Thyroid gland (tissue), 4 donors: ENCODE measurements at regions not wholly inside any gene's neighbourhood (a gene's known extent, or its start where the extent isn't known, plus 50 kb on each side); places are given as distances from the start of the nearest gene placed in this dataset.
"Not testable (repeated sequence)": the region's sequence is repeated elsewhere in the genome, so short reads cannot be mapped to it uniquely, and the experiment has no call there.

Experiments
- DNase-seq, 2 donors: peaks; one replicate each; pipeline ENCODE4 v3.0.0-alpha.2; 2019
- H3K27ac ChIP-seq, 3 donors: fragments of 200-600 bp; sonication (generic); 1 replicate in 2 of 3; 2 replicates in 1 of 3; pipeline ENCODE4 v1.5.1; 2016 to 2019; ENCODE audit warnings: mild to moderate bottlenecking in 1 of 3, moderate library complexity in 1 of 3
- H3K27me3 ChIP-seq: fragments of 200-600 bp; sonication (generic); one replicate; pipeline ENCODE4 v1.5.1; 2019
- H3K36me3 ChIP-seq, 2 donors: fragments of 200-600 bp; sonication (generic); one replicate each; pipeline ENCODE4 v1.5.1; 2016 to 2019
- H3K4me1 ChIP-seq, 2 donors: fragments of 200-600 bp; sonication (generic); one replicate each; pipeline ENCODE4 v1.5.1; 2017 to 2019
- H3K4me3 ChIP-seq, 3 donors: fragments of 200-600 bp; sonication (generic); replicated peaks in 1 of 3; 1 replicate in 2 of 3; 2 replicates in 1 of 3; pipeline ENCODE4 v1.5.1; 2016; ENCODE audit warnings: mild to moderate bottlenecking in 1 of 3
- H3K9me3 ChIP-seq: fragments of 200-600 bp; sonication (generic); one replicate; pipeline ENCODE4 v1.5.1; 2017
- CTCF ChIP-seq, 6 experiments: fragments of 200-600 bp in 3 of 6; fragments of 450-650 bp in 3 of 6; sonication (generic) in 3 of 6; IDR thresholded peaks; one replicate each; pipeline ENCODE4 v1.5.1; 2016 to 2019; ENCODE audit warnings: antibody characterized with exemption in 6 of 6, mild to moderate bottlenecking in 2 of 6, inconsistent platforms in 1 of 6, moderate library complexity in 1 of 6
- POLR2A ChIP-seq, 2 donors: fragments of 450-650 bp; IDR thresholded peaks; one replicate each; pipeline ENCODE4 v1.6.1; 2017; ENCODE audit warnings: antibody characterized with exemption in 2 of 2, mild to moderate bottlenecking in 2 of 2, moderate library complexity in 1 of 2
- WGBS, 2 donors: methylation state at CpG; one replicate each; pipeline ENCODE4 v1.1.5; 2017; 5-methylcytosine and 5-hydroxymethylcytosine counted together
- intact Hi-C: fragments of 100-400 bp; cut with DNase I; formaldehyde crosslinking; loops from one replicate; pipeline ENCODE4 v1.15.1; 2023

DNA sequence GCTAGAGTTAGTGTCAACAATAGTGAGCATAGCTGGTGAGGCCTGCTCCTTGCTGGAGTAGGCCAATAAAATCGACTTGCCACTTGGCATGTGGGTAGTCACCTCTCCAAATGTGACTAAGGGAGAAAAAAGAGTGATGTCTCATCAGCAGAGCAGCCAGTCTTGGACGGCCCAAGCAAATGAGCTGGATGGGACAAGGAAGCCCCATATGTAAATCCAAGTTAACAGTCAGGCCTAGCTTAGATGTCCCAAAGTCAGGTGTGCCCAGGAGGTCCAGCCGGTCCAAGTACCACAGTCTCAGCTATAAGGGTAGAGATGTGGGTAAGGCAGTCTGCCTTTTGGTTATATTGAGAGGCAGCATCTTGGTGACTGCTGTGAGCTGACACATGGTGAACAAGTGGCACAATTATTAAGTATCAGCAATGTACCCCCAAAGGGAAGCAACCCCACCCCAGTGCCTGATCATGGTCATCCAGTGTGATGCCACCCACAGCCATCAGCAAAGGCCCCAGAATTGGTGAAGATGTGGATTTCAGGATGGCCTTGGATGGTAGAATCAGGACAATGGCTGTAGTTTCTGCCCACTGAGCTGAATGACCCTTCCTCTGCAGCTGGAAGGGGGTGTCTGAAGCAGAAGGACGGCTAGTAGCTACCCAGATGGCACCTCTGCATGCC lies 83.4 kb downstream of the TNFRSF13B start:
- H3K4me3 ChIP-seq = no peak overlapping the region
- H3K9me3 ChIP-seq = no peaks in the 10 kb centered on the region
- no peaks in the 10 kb centered on the region for H3K27me3 ChIP-seq
- H3K4me1 ChIP-seq = no peaks in the 10 kb centered on the region
- no peak overlapping the region for H3K27ac ChIP-seq
- TF ChIP-seq POLR2A (IDR thresholded peaks at IDR 0.05) (no peak), CTCF (IDR thresholded peaks at IDR 0.05) (no peak)
- intact Hi-C loops = no loop called here
- WGBS, 2 donors = 81 to 86% methylated on average over 4 of the region's 4 CpGs
- no peak for DNase-seq
- H3K36me3 ChIP-seq = no peaks in the 10 kb centered on the region

GRCh38 chr17:16887523-16888095 lies 84.3 kb downstream of the TNFRSF13B start:
- DNase-seq = no peak
- intact Hi-C loops = no loop called here

DNA sequence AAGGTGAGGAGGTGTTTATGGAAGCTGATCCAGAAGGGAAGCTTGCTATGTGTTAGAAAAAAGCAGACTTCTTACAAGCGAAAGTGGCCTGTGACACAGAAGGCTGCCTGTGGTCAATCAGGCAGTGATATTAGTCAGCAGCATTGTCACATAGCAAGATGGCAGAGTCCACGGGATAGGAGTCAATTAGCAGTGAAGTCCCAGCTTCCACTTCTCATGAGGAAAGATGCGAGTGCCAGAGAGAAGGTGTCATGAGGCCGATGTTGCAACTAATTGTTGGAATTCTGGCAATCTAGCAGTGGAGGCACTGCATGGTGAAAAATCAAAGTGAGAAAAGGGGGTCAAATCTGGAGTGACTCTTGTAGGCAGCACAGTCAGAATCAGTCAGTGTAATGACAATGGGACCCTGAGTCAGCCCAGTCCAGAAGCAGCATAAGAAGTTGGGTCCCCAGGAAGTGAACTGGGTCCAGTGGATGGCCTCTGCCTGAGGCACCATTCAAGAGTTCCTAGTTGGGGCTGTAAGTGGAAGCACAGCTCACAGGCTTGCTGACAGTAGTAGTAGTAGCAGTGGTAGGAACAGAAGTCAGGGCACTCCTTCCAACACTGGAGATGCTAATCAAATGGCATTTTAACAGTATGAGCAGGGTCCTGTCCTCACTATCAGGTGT lies 85.1 kb downstream of the TNFRSF13B start:
- WGBS, 2 donors = 42 to 63% methylated on average over 4 of the region's 4 CpGs
- intact Hi-C loops = no loop called here
- H3K4me3 ChIP-seq = no peak overlapping the region
- no peaks in the 10 kb centered on the region for H3K36me3 ChIP-seq
- H3K27me3 ChIP-seq = no peaks in the 10 kb centered on the region
- no peak overlapping the region for H3K27ac ChIP-seq
- no peaks in the 10 kb centered on the region for H3K9me3 ChIP-seq
- H3K4me1 ChIP-seq = no peaks in the 10 kb centered on the region
- TF ChIP-seq CTCF (IDR thresholded peaks at IDR 0.05) (no peak), POLR2A (IDR thresholded peaks at IDR 0.05) (no peak)
- DNase-seq = no peak

More at GRCh38 chr17:16887523-16888095, 84.3 kb downstream of the TNFRSF13B start:
- WGBS, 2 donors = 91 to 92% methylated on average over 4 of the region's 4 CpGs
- no peaks in the 10 kb centered on the region for H3K4me1 ChIP-seq
- H3K27ac ChIP-seq = no peak overlapping the region
- H3K9me3 ChIP-seq = no peaks in the 10 kb centered on the region
- no peak overlapping the region for H3K4me3 ChIP-seq
- TF ChIP-seq POLR2A (IDR thresholded peaks at IDR 0.05) (no peak), CTCF (IDR thresholded peaks at IDR 0.05) (no peak)
- no peaks in the 10 kb centered on the region for H3K36me3 ChIP-seq
- no peaks in the 10 kb centered on the region for H3K27me3 ChIP-seq

- H3K27ac ChIP-seq, H3K36me3 ChIP-seq, H3K4me3 ChIP-seq, H3K9me3 ChIP-seq, H3K27me3 ChIP-seq, DNase-seq, H3K4me1 ChIP-seq, intact Hi-C loops: not testable (repeated sequence)
- 94 to 97% methylated on average over 4 to 5 of the region's 6 CpGs for WGBS, 2 donors
Observed at GRCh38 chr17:16885204-16885603, 86.7 kb downstream of the TNFRSF13B start.

DNA sequence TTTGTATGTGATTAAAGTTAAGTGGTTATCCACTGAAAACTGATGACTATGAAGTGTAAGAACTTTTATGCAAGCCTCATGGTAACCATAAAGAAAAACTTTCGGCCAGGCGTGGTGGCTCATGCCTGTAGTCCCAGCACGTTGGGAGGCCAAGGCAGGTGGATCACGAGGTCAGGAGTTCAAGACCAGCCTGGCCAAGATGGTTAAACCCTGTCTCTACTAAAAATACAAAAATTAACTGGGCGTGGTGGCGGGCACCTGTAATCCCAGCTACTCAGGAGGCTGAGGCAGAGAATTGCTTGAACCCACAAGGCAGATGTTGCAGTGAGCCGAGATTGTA lies 89.0 kb downstream of the TNFRSF13B start:
- H3K36me3 ChIP-seq, intact Hi-C loops, H3K27me3 ChIP-seq, H3K9me3 ChIP-seq, H3K27ac ChIP-seq, H3K4me1 ChIP-seq, H3K4me3 ChIP-seq, DNase-seq: not testable (repeated sequence)
- 95 to 97% methylated on average over 7 of the region's 7 CpGs for WGBS, 2 donors

GRCh38 chr17:16882243-16882925 lies 89.5 kb downstream of the TNFRSF13B start:
- no peak for TF ChIP-seq CTCF (IDR thresholded peaks at IDR 0.05)
- TF ChIP-seq POLR2A (IDR thresholded peaks at IDR 0.05) = no peak
- no peak overlapping the region for H3K27ac ChIP-seq
- no peaks in the 10 kb centered on the region for H3K36me3 ChIP-seq
- H3K9me3 ChIP-seq = no peaks in the 10 kb centered on the region
- H3K4me1 ChIP-seq = no peaks in the 10 kb centered on the region
- intact Hi-C loops = no loop called here
- DNase-seq = no peak
- H3K27me3 ChIP-seq = no peaks in the 10 kb centered on the region
- H3K4me3 ChIP-seq = no peak overlapping the region
- 93 to 95% methylated on average over 10 of the region's 11 CpGs for WGBS, 2 donors
